HepG2 (cell line): ENCODE measurements at regions not wholly inside any gene's neighbourhood (a gene's known extent, or its start where the extent isn't known, plus 50 kb on each side); places are given as distances from the start of the nearest gene placed in this dataset.

Experiments used
- ATAC-seq: fragments of 200-7000 bp; cut with Tn5 transposase; 3 replicates; pipeline ENCODE4 v1.9.1; 2020; ENCODE audit warnings: mild to moderate bottlenecking, moderate library complexity
- BruUV-seq: library from RNA; stranded (reverse); fragments of 400-500 nt; replicated peaks from 2 replicates; lab custom pipeline; 2021; lab: Mats Ljungman, UMichigan
- CTCF ChIA-PET: fragments of 300-600 bp; formaldehyde crosslinking; extraction: SDS; loops from one replicate; lab custom pipeline; 2021; ENCODE audit warnings: low total read pairs, inconsistent platforms, low intra/inter-chr PET ratio; lab: Yijun Ruan, JAX
- POLR2A ChIA-PET: fragments of 350-600 bp; sonication (Branson Sonifier 250); formaldehyde crosslinking; loops from one replicate; lab custom pipeline; 2020; ENCODE audit warnings: antibody characterized with exemption, inconsistent platforms; lab: Yijun Ruan, JAX
- DNase-seq: peaks from one replicate; pipeline ENCODE4 v3.0.0-alpha.2; 2015; ENCODE audit warnings: low spot score
- FAIRE-seq: peaks from 3 replicates; lab custom pipeline; 2011; peaks lifted over from hg19 to GRCh38; lab: Jason Lieb, UNC
- H2AFZ ChIP-seq: one replicate; pipeline ENCODE4 v1.6.1; 2011; ENCODE audit warnings: low read length, inconsistent platforms
- H3K27ac ChIP-seq: fragments of 300-600 bp; 3 replicates; pipeline ENCODE4 v1.8.0; 2011; ENCODE audit warnings: mixed run types, mild to moderate bottlenecking, mixed read lengths, low read length, inconsistent platforms; ENCODE audit not compliant: insufficient read depth; ENCODE audit errors: extremely low read length
- H3K27me3 ChIP-seq, 2 experiments: fragments of 200-600 bp in 1 of 2; 2 replicates in 1 of 2; 3 replicates in 1 of 2; pipeline versions ENCODE4 v1.6.0 to v1.8.0; 2011; ENCODE audit warnings: low read length in 2 of 2, mild to moderate bottlenecking in 2 of 2, moderate library complexity in 2 of 2, inconsistent platforms in 1 of 2; ENCODE audit not compliant: insufficient read depth in 2 of 2, control insufficient read depth in 1 of 2
- H3K36me3 ChIP-seq, 2 experiments: fragments of 200-600 bp in 1 of 2; replicated peaks in 1 of 2; 2 replicates in 1 of 2; 3 replicates in 1 of 2; pipeline versions ENCODE4 v1.5.1 to v1.8.0; 2011; ENCODE audit warnings: low read length in 2 of 2, inconsistent platforms in 1 of 2; ENCODE audit not compliant: insufficient read depth in 2 of 2, control insufficient read depth in 1 of 2
- H3K4me1 ChIP-seq: 2 replicates; pipeline ENCODE4 v1.5.1; 2012; ENCODE audit warnings: low read length, inconsistent platforms; ENCODE audit not compliant: insufficient read depth
- H3K4me2 ChIP-seq: 2 replicates; pipeline ENCODE4 v1.6.0; 2011; ENCODE audit warnings: low read depth, low read length, inconsistent platforms
- H3K4me3 ChIP-seq, 3 experiments: fragments of 200-600 bp in 1 of 3; sonication (generic), shearing (Covaris generic) in 1 of 3; replicated peaks in 1 of 3; 2 replicates each; pipeline ENCODE4 v1.5.1; 2011 to 2016; ENCODE audit warnings: low read length in 3 of 3, inconsistent platforms in 2 of 3, low read depth in 2 of 3, mild to moderate bottlenecking in 2 of 3, control low read depth in 1 of 3, mixed read lengths in 1 of 3; ENCODE audit not compliant: insufficient read depth in 1 of 3
- H3K79me2 ChIP-seq: one replicate; pipeline ENCODE4 v1.6.1; 2011; ENCODE audit warnings: low read length, inconsistent platforms; ENCODE audit not compliant: insufficient read depth
- H3K9ac ChIP-seq: 2 replicates; pipeline ENCODE4 v1.6.0; 2011; ENCODE audit warnings: mild to moderate bottlenecking, low read depth, low read length, inconsistent platforms; ENCODE audit not compliant: insufficient read depth
- H3K9me3 ChIP-seq: 2 replicates; pipeline ENCODE4 v1.5.1; 2012; ENCODE audit warnings: mild to moderate bottlenecking, low read length
- H4K20me1 ChIP-seq: 2 replicates; pipeline ENCODE4 v1.6.0; 2011; ENCODE audit warnings: inconsistent platforms, mild to moderate bottlenecking, low read length, moderate library complexity; ENCODE audit not compliant: insufficient read depth
- ATM ChIP-seq: fragments of 450-650 bp; IDR thresholded peaks from 2 replicates; pipeline ENCODE4 v1.7.1; 2017; ENCODE audit warnings: mild to moderate bottlenecking, borderline replicate concordance
- CHD4 ChIP-seq: fragments of 200-600 bp; sonication (generic); IDR thresholded peaks from 2 replicates; pipeline ENCODE4 v1.7.0; 2017; ENCODE audit warnings: mild to moderate bottlenecking, low read length, borderline replicate concordance
- ERF ChIP-seq: IDR thresholded peaks from 2 replicates; pipeline ENCODE4 v1.6.1; 2018; ENCODE audit warnings: missing biosample characterization, missing genetic modification reagents
- GATA4 ChIP-seq: sonication (generic); IDR thresholded peaks from 2 replicates; pipeline ENCODE4 v1.6.1; 2016; ENCODE audit warnings: antibody characterized with exemption, low read depth, borderline replicate concordance
- HOXA7 ChIP-seq: sonication (generic); formaldehyde crosslinking; IDR thresholded peaks from 2 replicates; pipeline ENCODE4 v1.8.1; 2022; ENCODE audit warnings: mild to moderate bottlenecking, missing genetic modification reagents, moderate library complexity
- JUNB ChIP-seq: sonication (generic); formaldehyde crosslinking; IDR thresholded peaks from 2 replicates; pipeline ENCODE4 v1.8.0; 2022; ENCODE audit warnings: missing genetic modification reagents, mild to moderate bottlenecking, borderline replicate concordance
- KMT2A ChIP-seq: sonication (generic); formaldehyde crosslinking; IDR thresholded peaks from 2 replicates; pipeline ENCODE4 v1.4.0; 2020; ENCODE audit warnings: missing genetic modification reagents
- MED8 ChIP-seq: sonication (generic); formaldehyde crosslinking; IDR thresholded peaks from 2 replicates; pipeline ENCODE4 v1.8.1; 2023; ENCODE audit warnings: mild to moderate bottlenecking, missing genetic modification reagents; ENCODE audit not compliant: insufficient replicate concordance
- MNT ChIP-seq: fragments of 450-650 bp; IDR thresholded peaks from 2 replicates; pipeline ENCODE4 v1.6.1; 2016
- MTERF4 ChIP-seq: sonication (generic); formaldehyde crosslinking; IDR thresholded peaks from 2 replicates; pipeline ENCODE4 v1.8.0; 2023; ENCODE audit warnings: mild to moderate bottlenecking, missing genetic modification reagents
- NR3C1 ChIP-seq: sonication (generic); formaldehyde crosslinking; IDR thresholded peaks from 2 replicates; pipeline ENCODE4 v1.4.0; 2020; ENCODE audit warnings: missing genetic modification reagents
- PAF1 ChIP-seq: IDR thresholded peaks from 2 replicates; pipeline ENCODE4 v1.6.1; 2016; ENCODE audit warnings: missing genetic modification reagents, missing compliant biosample characterization
- SSRP1 ChIP-seq: IDR thresholded peaks from 2 replicates; pipeline ENCODE4 v1.6.1; 2016; ENCODE audit warnings: control low read depth
- TEAD2 ChIP-seq: sonication (generic); formaldehyde crosslinking; IDR thresholded peaks from 2 replicates; pipeline ENCODE4 v1.9.0; 2021; ENCODE audit warnings: missing genetic modification reagents
- TEF ChIP-seq: sonication (generic); formaldehyde crosslinking; IDR thresholded peaks from 2 replicates; pipeline ENCODE4 v1.5.0; 2020; ENCODE audit warnings: missing genetic modification reagents
- ZNF17 ChIP-seq: sonication (generic); formaldehyde crosslinking; IDR thresholded peaks from 2 replicates; pipeline ENCODE4 v1.5.0; 2020; ENCODE audit warnings: mild to moderate bottlenecking, missing genetic modification reagents
- ZNF24 ChIP-seq: fragments of 450-650 bp; IDR thresholded peaks from 2 replicates; pipeline ENCODE4 v1.6.1; 2017; ENCODE audit warnings: antibody characterized with exemption, mild to moderate bottlenecking
- ZNF33B ChIP-seq: sonication (generic); formaldehyde crosslinking; IDR thresholded peaks from 2 replicates; pipeline ENCODE4 v1.5.1; 2020; ENCODE audit warnings: mild to moderate bottlenecking, missing genetic modification reagents
- ZNF749 ChIP-seq: sonication (generic); formaldehyde crosslinking; IDR thresholded peaks from 2 replicates; pipeline ENCODE4 v1.8.0; 2022; ENCODE audit warnings: mild to moderate bottlenecking, missing genetic modification reagents, moderate library complexity, borderline replicate concordance
- ZNF83 ChIP-seq: sonication (generic); formaldehyde crosslinking; IDR thresholded peaks from 2 replicates; pipeline ENCODE4 v1.4.0; 2020; ENCODE audit warnings: missing genetic modification reagents, mild to moderate bottlenecking, borderline replicate concordance
- ZSCAN12 ChIP-seq: sonication (generic); formaldehyde crosslinking; IDR thresholded peaks from 2 replicates; pipeline ENCODE4 v1.9.0; 2021; ENCODE audit warnings: mild to moderate bottlenecking, missing genetic modification reagents
- WGBS: methylation state at CpG from one replicate; pipeline ENCODE4 v1.1.6; 2017; ENCODE audit warnings: low lambda C conversion rate; 5-methylcytosine and 5-hydroxymethylcytosine counted together
- in situ Hi-C: cut with HindIII; loops from 2 replicates; pipeline ENCODE4 v1.10.0; 2017; ENCODE audit warnings: low pct_unique_long_range_greater_than_20kb; ENCODE audit not compliant: extremely low pct_ligation_motif_present
- intact Hi-C: fragments of 100-400 bp; cut with micrococcal nuclease; formaldehyde crosslinking; loops from one replicate; pipeline ENCODE4 v1.10.0; 2022; ENCODE audit not compliant: unreplicated experiment
- TF ChIP-seq, protein P1 (sequence below): IDR thresholded peaks from 2 replicates; pipeline ENCODE4 v1.6.1; 2012; ENCODE audit warnings: inconsistent platforms
- TF ChIP-seq, protein P2 (sequence below): sonication (generic); formaldehyde crosslinking; IDR thresholded peaks from 2 replicates; pipeline ENCODE4 v1.4.0; 2020; ENCODE audit warnings: mild to moderate bottlenecking, missing genetic modification reagents

- ChIA-PET POLR2A (no interaction called here), CTCF (no interaction called here)
- BruUV-seq, result no TSS peak
- Histone ChIP-seq H3K27me3 (no peaks in the 10 kb centered on the region), H3K4me1 (no peaks in the 10 kb centered on the region), H3K4me3 (no peak overlapping the region), H3K36me3 (no peaks in the 10 kb centered on the region), H2AFZ (no peak overlapping the region), H4K20me1 (no peaks in the 10 kb centered on the region), H3K27ac (no peak overlapping the region), H3K9ac (no peak overlapping the region), H3K79me2 (no peaks in the 10 kb centered on the region), H3K4me2 (no peak overlapping the region), H3K9me3 (no peaks in the 10 kb centered on the region)
- 43% methylated on average over 3 of the region's 3 CpGs for WGBS
- ATAC-seq (no peak), FAIRE-seq (no peak), DNase-seq (no peak)
- in situ Hi-C loops, result no loop called here
- intact Hi-C loops, result no loop called here
- no peak for TF ChIP-seq GATA4
- TF ChIP-seq, protein P1, sequence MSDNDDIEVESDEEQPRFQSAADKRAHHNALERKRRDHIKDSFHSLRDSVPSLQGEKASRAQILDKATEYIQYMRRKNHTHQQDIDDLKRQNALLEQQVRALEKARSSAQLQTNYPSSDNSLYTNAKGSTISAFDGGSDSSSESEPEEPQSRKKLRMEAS, result no peak
- no peak for TF ChIP-seq ZNF17 (CRISPR knock-in tag)
- peak; percentile 99 for TF ChIP-seq MNT
- no peak for TF ChIP-seq ZNF24
- no peak for TF ChIP-seq PAF1 (CRISPR knock-in tag)
- no peak for TF ChIP-seq ZNF33B (CRISPR knock-in tag)
- TF ChIP-seq NR3C1 (CRISPR knock-in tag), result no peak
- TF ChIP-seq CHD4, result no peak
- no peak for TF ChIP-seq TEF (CRISPR knock-in tag)
- no peak for TF ChIP-seq SSRP1 (CRISPR knock-in tag)
- TF ChIP-seq JUNB (CRISPR knock-in tag), result 0 out of 2 replicates have a peak, but pooled peaks have one; percentile 18
- no peak for TF ChIP-seq KMT2A (CRISPR knock-in tag)
- TF ChIP-seq TEAD2, result no peak
- TF ChIP-seq ZNF83 (CRISPR knock-in tag), result no peak
- TF ChIP-seq HOXA7, result 0 out of 2 replicates have a peak, but pooled peaks have one; percentile 39
- TF ChIP-seq MED8 (CRISPR knock-in tag), result no peak
- TF ChIP-seq ERF (CRISPR knock-in tag), result no peak
- TF ChIP-seq, protein P2, sequence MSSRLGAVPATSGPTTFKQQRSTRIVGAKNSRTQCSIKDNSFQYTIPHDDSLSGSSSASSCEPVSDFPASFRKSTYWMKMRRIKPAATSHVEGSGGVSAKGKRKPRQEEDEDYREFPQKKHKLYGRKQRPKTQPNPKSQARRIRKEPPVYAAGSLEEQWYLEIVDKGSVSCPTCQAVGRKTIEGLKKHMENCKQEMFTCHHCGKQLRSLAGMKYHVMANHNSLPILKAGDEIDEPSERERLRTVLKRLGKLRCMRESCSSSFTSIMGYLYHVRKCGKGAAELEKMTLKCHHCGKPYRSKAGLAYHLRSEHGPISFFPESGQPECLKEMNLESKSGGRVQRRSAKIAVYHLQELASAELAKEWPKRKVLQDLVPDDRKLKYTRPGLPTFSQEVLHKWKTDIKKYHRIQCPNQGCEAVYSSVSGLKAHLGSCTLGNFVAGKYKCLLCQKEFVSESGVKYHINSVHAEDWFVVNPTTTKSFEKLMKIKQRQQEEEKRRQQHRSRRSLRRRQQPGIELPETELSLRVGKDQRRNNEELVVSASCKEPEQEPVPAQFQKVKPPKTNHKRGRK (CRISPR knock-in tag), result no peak
- no peak for TF ChIP-seq MTERF4 (CRISPR knock-in tag)
- TF ChIP-seq ZSCAN12 (CRISPR knock-in tag), result no peak
- TF ChIP-seq ZNF749 (CRISPR knock-in tag), result no peak
- no peak for TF ChIP-seq ATM
Measured at GRCh38 chr10:14449293-14449815, 118.6 kb upstream of the FRMD4A start.
